HEK293 (cell line): ENCODE measurements at regions not wholly inside any gene's neighbourhood (a gene's known extent, or its start where the extent isn't known, plus 50 kb on each side); places are given as distances from the start of the nearest gene placed in this dataset.

ENCODE experiments used
- KLF9 ChIP-seq: fragments of 450-650 bp; formaldehyde crosslinking; IDR thresholded peaks from 2 replicates; pipeline ENCODE4 v1.5.1; 2016; ENCODE audit warnings: missing biosample characterization, missing genetic modification characterization, low read depth
- ZNF830 ChIP-seq: fragments of 450-650 bp; IDR thresholded peaks from 2 replicates; pipeline ENCODE4 v1.5.0; 2018; ENCODE audit warnings: missing biosample characterization, missing genetic modification characterization, low read depth, mild to moderate bottlenecking, moderate library complexity
- TF ChIP-seq, protein P1 (sequence below): fragments of 450-650 bp; formaldehyde crosslinking; IDR thresholded peaks from 2 replicates; pipeline ENCODE4 v1.5.1; 2016; ENCODE audit warnings: missing biosample characterization, missing genetic modification characterization

DNA sequence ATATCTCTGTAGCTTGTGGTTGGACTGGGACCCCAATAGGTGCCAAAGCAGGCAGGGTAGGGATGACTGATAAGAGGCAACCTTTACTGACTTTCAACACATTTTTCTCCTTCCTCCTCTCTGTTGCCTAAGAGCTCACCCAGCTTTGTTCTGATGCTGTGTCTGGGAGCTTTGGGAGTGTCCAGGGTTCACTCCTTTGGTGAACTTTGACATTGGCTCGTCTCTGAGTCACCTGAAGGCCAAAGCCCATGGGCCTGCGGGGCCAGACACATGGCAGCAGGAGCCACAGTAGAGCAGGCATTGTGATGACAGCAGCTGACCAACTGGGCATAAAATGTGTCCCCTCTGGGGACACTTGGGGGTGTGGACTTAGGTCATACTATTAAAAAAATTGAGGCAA, 99.5 kb upstream of the ZNF644 start:
- TF ChIP-seq ZNF830 (no peak), KLF9 (tag by site-specific recombination) (no peak)
- TF ChIP-seq, protein P1, sequence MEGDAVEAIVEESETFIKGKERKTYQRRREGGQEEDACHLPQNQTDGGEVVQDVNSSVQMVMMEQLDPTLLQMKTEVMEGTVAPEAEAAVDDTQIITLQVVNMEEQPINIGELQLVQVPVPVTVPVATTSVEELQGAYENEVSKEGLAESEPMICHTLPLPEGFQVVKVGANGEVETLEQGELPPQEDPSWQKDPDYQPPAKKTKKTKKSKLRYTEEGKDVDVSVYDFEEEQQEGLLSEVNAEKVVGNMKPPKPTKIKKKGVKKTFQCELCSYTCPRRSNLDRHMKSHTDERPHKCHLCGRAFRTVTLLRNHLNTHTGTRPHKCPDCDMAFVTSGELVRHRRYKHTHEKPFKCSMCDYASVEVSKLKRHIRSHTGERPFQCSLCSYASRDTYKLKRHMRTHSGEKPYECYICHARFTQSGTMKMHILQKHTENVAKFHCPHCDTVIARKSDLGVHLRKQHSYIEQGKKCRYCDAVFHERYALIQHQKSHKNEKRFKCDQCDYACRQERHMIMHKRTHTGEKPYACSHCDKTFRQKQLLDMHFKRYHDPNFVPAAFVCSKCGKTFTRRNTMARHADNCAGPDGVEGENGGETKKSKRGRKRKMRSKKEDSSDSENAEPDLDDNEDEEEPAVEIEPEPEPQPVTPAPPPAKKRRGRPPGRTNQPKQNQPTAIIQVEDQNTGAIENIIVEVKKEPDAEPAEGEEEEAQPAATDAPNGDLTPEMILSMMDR (tag by site-specific recombination): no peak
